Neural cell (in vitro differentiated cells): ENCODE measurements at regions not wholly inside any gene's neighbourhood (a gene's known extent, or its start where the extent isn't known, plus 50 kb on each side); places are given as distances from the start of the nearest gene placed in this dataset.

Experiments
- H2AFZ ChIP-seq: fragments of 200-600, 300-800 bp; sonication (generic), shearing (Covaris generic); 2 replicates; pipeline ENCODE4 v1.6.0; 2014; ENCODE audit warnings: low read depth, mild to moderate bottlenecking, antibody characterized with exemption, low read length, moderate library complexity
- H3F3A ChIP-seq: fragments of 200-600 bp; shearing (Covaris generic); 2 replicates; pipeline ENCODE4 v1.6.1; 2016; ENCODE audit warnings: mild to moderate bottlenecking, moderate library complexity, mixed read lengths, antibody characterized with exemption, low read length; ENCODE audit not compliant: insufficient read depth, poor library complexity, severe bottlenecking
- H3K27ac ChIP-seq: fragments of 200-600, 300-800 bp; sonication (generic), shearing (Covaris generic); 2 replicates; pipeline ENCODE4 v1.5.1; 2014; ENCODE audit warnings: mild to moderate bottlenecking, low read length, moderate library complexity
- H3K27me3 ChIP-seq: fragments of 300-800, 200-600 bp; sonication (generic), shearing (Covaris generic); 2 replicates; pipeline ENCODE4 v1.6.0; 2014; ENCODE audit warnings: mild to moderate bottlenecking, low read depth, low read length, moderate library complexity; ENCODE audit not compliant: insufficient read depth
- H3K36me3 ChIP-seq: fragments of 300-800, 200-600 bp; sonication (generic), shearing (Covaris generic); 2 replicates; pipeline ENCODE4 v1.5.1; 2014; ENCODE audit warnings: mild to moderate bottlenecking, antibody characterized with exemption, low read length, moderate library complexity; ENCODE audit not compliant: insufficient read depth
- H3K4me2 ChIP-seq: fragments of 300-800, 200-600 bp; sonication (generic), shearing (Covaris generic); 2 replicates; pipeline ENCODE4 v1.6.0; 2014; ENCODE audit warnings: mild to moderate bottlenecking, low read length
- H3K4me3 ChIP-seq: fragments of 300-800, 200-600 bp; sonication (generic), shearing (Covaris generic); 2 replicates; pipeline ENCODE4 v1.5.1; 2014; ENCODE audit warnings: mild to moderate bottlenecking, low read length, moderate library complexity
- H3K79me2 ChIP-seq: fragments of 200-600 bp; shearing (Covaris generic); replicated peaks from 2 replicates; pipeline ENCODE4 v1.6.0; 2014; ENCODE audit warnings: mild to moderate bottlenecking, low read length, moderate library complexity; ENCODE audit not compliant: insufficient read depth
- H3K9ac ChIP-seq: fragments of 300-800, 200-600 bp; sonication (generic), shearing (Covaris generic); 2 replicates; pipeline ENCODE4 v1.6.1; 2016; ENCODE audit warnings: mild to moderate bottlenecking, low read length, mixed read lengths
- H3K9me2 ChIP-seq: fragments of 200-600 bp; shearing (Covaris generic); 2 replicates; pipeline ENCODE4 v1.6.1; 2016; ENCODE audit warnings: mild to moderate bottlenecking, low read length, mixed read lengths; ENCODE audit not compliant: insufficient read depth
- H3K9me3 ChIP-seq: fragments of 200-600, 300-800 bp; sonication (generic), shearing (Covaris generic); 2 replicates; pipeline ENCODE4 v1.6.1; 2016; ENCODE audit warnings: mild to moderate bottlenecking, mixed run types, low read length, moderate library complexity, mixed read lengths
- H4K20me1 ChIP-seq: fragments of 200-600 bp; shearing (Covaris generic); 2 replicates; pipeline ENCODE4 v1.6.1; 2016; ENCODE audit warnings: mild to moderate bottlenecking, mixed run types; ENCODE audit not compliant: insufficient read depth
- EP300 ChIP-seq: fragments of 450-650 bp; conservative IDR thresholded peaks from 2 replicates; pipeline ENCODE4 v1.6.1; 2014; ENCODE audit warnings: antibody characterized with exemption, mild to moderate bottlenecking, moderate library complexity; ENCODE audit not compliant: poor library complexity, severe bottlenecking
- EZH2 ChIP-seq: fragments of 200-600, 300-800 bp; shearing (Covaris generic), sonication (generic); IDR thresholded peaks from 2 replicates; pipeline ENCODE4 v1.6.1; 2014; ENCODE audit warnings: antibody characterized with exemption, low read length, borderline replicate concordance, mild to moderate bottlenecking; ENCODE audit not compliant: insufficient read depth, poor library complexity, severe bottlenecking
- MXI1 ChIP-seq: fragments of 450-650 bp; conservative IDR thresholded peaks from 2 replicates; pipeline ENCODE4 v1.6.1; 2014; ENCODE audit warnings: antibody characterized with exemption, mild to moderate bottlenecking; ENCODE audit not compliant: poor library complexity, severe bottlenecking
- POLR2AphosphoS5 ChIP-seq: IDR thresholded peaks from 2 replicates; pipeline ENCODE4 v1.6.1; 2012
- RAD21 ChIP-seq: fragments of 450-650 bp; conservative IDR thresholded peaks from 2 replicates; pipeline ENCODE4 v1.6.1; 2014; ENCODE audit warnings: antibody characterized with exemption, mild to moderate bottlenecking, moderate library complexity
- SMC3 ChIP-seq: fragments of 450-650 bp; conservative IDR thresholded peaks from 2 replicates; pipeline ENCODE4 v1.6.1; 2014; ENCODE audit warnings: antibody characterized with exemption, mild to moderate bottlenecking, moderate library complexity; ENCODE audit not compliant: poor library complexity
- TAF1 ChIP-seq: IDR thresholded peaks from 2 replicates; pipeline ENCODE4 v1.6.1; 2012; ENCODE audit warnings: low read depth
- TF ChIP-seq, protein P1 (sequence below): fragments of 450-650 bp; IDR thresholded peaks from 2 replicates; pipeline ENCODE4 v1.5.1; 2014; ENCODE audit warnings: antibody characterized with exemption, mild to moderate bottlenecking, moderate library complexity; ENCODE audit not compliant: poor library complexity, severe bottlenecking
- TF ChIP-seq, protein P2 (sequence below): IDR thresholded peaks from 2 replicates; pipeline ENCODE4 v1.6.1; 2012; ENCODE audit warnings: borderline replicate concordance

- no peaks in the 10 kb centered on the region for H4K20me1 ChIP-seq
- no peaks in the 10 kb centered on the region for H3K9me2 ChIP-seq
- H3K4me3 ChIP-seq = no peak overlapping the region
- H3K27me3 ChIP-seq = no peaks in the 10 kb centered on the region
- H3F3A ChIP-seq = no peaks in the 10 kb centered on the region
- no peak overlapping the region for H3K27ac ChIP-seq
- H3K36me3 ChIP-seq = no peaks in the 10 kb centered on the region
- H3K79me2 ChIP-seq = no peaks in the 10 kb centered on the region
- H3K4me2 ChIP-seq = no peak overlapping the region
- H2AFZ ChIP-seq = no peak overlapping the region
- no peak overlapping the region for H3K9ac ChIP-seq
- no peak for TF ChIP-seq RAD21
- TF ChIP-seq TAF1 = no peak
- no peaks in the 10 kb centered on the region for H3K9me3 ChIP-seq
Observed at GRCh38 chr4:20552004-20552403, 148.3 kb upstream of the PACRGL start.

- Histone ChIP-seq H3K4me3 (no peak overlapping the region), H3K9ac (no peak overlapping the region), H3K4me2 (no peak overlapping the region), H3K36me3 (no peaks in the 10 kb centered on the region), H3K79me2 (no peaks in the 10 kb centered on the region), H3K9me2 (no peaks in the 10 kb centered on the region), H3F3A (no peaks in the 10 kb centered on the region), H3K9me3 (no peaks in the 10 kb centered on the region), H2AFZ (no peak overlapping the region), H3K27ac (no peak overlapping the region), H4K20me1 (no peaks in the 10 kb centered on the region), H3K27me3 (no peaks in the 10 kb centered on the region)
- TF ChIP-seq MXI1 = no peak
- no peak for TF ChIP-seq POLR2AphosphoS5
- TF ChIP-seq, protein P1, sequence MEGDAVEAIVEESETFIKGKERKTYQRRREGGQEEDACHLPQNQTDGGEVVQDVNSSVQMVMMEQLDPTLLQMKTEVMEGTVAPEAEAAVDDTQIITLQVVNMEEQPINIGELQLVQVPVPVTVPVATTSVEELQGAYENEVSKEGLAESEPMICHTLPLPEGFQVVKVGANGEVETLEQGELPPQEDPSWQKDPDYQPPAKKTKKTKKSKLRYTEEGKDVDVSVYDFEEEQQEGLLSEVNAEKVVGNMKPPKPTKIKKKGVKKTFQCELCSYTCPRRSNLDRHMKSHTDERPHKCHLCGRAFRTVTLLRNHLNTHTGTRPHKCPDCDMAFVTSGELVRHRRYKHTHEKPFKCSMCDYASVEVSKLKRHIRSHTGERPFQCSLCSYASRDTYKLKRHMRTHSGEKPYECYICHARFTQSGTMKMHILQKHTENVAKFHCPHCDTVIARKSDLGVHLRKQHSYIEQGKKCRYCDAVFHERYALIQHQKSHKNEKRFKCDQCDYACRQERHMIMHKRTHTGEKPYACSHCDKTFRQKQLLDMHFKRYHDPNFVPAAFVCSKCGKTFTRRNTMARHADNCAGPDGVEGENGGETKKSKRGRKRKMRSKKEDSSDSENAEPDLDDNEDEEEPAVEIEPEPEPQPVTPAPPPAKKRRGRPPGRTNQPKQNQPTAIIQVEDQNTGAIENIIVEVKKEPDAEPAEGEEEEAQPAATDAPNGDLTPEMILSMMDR = no peak
- TF ChIP-seq, protein P2, sequence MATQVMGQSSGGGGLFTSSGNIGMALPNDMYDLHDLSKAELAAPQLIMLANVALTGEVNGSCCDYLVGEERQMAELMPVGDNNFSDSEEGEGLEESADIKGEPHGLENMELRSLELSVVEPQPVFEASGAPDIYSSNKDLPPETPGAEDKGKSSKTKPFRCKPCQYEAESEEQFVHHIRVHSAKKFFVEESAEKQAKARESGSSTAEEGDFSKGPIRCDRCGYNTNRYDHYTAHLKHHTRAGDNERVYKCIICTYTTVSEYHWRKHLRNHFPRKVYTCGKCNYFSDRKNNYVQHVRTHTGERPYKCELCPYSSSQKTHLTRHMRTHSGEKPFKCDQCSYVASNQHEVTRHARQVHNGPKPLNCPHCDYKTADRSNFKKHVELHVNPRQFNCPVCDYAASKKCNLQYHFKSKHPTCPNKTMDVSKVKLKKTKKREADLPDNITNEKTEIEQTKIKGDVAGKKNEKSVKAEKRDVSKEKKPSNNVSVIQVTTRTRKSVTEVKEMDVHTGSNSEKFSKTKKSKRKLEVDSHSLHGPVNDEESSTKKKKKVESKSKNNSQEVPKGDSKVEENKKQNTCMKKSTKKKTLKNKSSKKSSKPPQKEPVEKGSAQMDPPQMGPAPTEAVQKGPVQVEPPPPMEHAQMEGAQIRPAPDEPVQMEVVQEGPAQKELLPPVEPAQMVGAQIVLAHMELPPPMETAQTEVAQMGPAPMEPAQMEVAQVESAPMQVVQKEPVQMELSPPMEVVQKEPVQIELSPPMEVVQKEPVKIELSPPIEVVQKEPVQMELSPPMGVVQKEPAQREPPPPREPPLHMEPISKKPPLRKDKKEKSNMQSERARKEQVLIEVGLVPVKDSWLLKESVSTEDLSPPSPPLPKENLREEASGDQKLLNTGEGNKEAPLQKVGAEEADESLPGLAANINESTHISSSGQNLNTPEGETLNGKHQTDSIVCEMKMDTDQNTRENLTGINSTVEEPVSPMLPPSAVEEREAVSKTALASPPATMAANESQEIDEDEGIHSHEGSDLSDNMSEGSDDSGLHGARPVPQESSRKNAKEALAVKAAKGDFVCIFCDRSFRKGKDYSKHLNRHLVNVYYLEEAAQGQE = no peak
- no peak for TF ChIP-seq RAD21
- TF ChIP-seq EZH2 = no peak
- TF ChIP-seq SMC3 = no peak
- TF ChIP-seq TAF1 = no peak
- no peak for TF ChIP-seq EP300
Observed at GRCh38 chr4:20554134-20554533, 146.1 kb upstream of the PACRGL start.

- Histone ChIP-seq H3K9ac (no peak overlapping the region), H3K9me3 (no peaks in the 10 kb centered on the region), H4K20me1 (no peaks in the 10 kb centered on the region), H3F3A (peaks cover 3% of the 10 kb centered on the region), H3K36me3 (no peaks in the 10 kb centered on the region), H3K27me3 (no peaks in the 10 kb centered on the region), H3K4me2 (no peak overlapping the region), H3K9me2 (no peaks in the 10 kb centered on the region), H3K27ac (no peak overlapping the region), H3K79me2 (no peaks in the 10 kb centered on the region), H3K4me3 (no peak overlapping the region), H2AFZ (no peak overlapping the region)
- no peak for TF ChIP-seq EZH2
- TF ChIP-seq EP300 = no peak
- no peak for TF ChIP-seq RAD21
- TF ChIP-seq, protein P1 = no peak
Observed at GRCh38 chr4:20565075-20565721, 135.1 kb upstream of the PACRGL start.
